ENCODE measurements at regions not wholly inside any gene's neighbourhood (a gene's known extent, or its start where the extent isn't known, plus 50 kb on each side); places are given as distances from the start of the nearest gene placed in this dataset.

DNA sequence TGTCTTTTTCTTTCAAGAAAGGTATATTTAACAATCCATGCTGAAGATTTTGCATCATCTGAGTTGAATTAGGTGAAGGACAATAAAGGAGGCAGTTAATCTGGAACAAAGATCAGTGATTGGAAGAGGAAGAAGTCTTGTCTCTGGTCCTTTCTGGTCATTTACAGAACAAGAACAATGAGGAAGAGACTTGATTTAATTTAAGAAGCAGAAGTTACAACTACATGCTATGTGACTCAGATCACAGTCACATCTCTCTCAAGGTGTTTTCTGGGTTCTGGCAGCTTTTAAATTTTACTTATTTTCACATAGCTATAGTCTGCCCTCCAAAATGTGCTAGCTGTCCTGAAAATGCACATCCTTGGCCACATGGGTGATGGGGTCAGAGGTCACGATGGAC is 53.5 kb upstream of the DEK start:
- Histone ChIP-seq H3K36me3 (ENCODE audit: control insufficient read depth, insufficient read depth, low read length) (no peaks in the 10 kb centered on the region), H3K9me3 (ENCODE audit: control insufficient read depth, insufficient read depth, low read length) (no peaks in the 10 kb centered on the region), H3K4me3 (ENCODE audit: low read length) (no peak overlapping the region), H3K4me1 (ENCODE audit: control insufficient read depth, insufficient read depth, low read length) (no peaks in the 10 kb centered on the region), H3K27me3 (ENCODE audit: control insufficient read depth, insufficient read depth, low read length) (no peaks in the 10 kb centered on the region), H3K27ac (ENCODE audit: low read length) (no peak overlapping the region)
- no CpG with 5 or more reads among the region's 1 CpG for WGBS (ENCODE audit: insufficient coverage, insufficient read length)
- no peak for DNase-seq (ENCODE audit: low read depth, low spot score)

DNA sequence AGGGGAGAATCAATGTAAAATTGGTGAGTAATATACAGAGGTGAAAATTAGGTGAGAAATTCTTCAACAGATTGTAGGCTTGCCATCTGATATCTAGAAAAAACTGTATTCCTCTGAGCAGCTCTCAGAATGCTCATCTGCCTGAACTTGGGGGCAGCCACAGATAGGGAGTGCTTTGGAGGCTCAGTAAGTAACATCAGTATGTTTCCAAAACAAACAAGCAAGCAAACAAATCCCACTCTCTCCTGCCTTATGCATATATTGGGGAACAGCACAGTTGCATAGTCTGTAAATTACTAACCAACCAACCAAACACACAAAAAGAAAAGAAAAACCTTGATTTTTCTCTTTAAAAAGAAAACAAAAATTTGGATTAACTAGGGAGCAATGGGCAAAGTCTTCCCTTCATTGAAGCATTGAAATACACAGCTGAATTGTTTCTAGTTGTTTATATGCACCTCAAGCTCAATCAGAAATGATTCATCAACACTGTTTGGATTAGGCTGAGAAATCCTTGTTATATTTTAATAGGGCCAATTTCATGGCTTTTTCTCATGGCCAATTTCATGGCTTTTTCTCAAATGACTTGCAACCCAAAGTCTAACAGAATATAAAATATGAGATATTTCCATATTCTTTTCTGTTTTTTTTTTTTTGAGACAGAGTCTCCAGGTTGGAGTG is 50.1 kb upstream of the DEK start:
- H3K27me3 ChIP-seq (ENCODE audit: control insufficient read depth, insufficient read depth, low read length), result no peaks in the 10 kb centered on the region
- H3K4me1 ChIP-seq (ENCODE audit: control insufficient read depth, insufficient read depth, low read length), result no peaks in the 10 kb centered on the region
- no peak for DNase-seq (ENCODE audit: low read depth, low spot score)
- H3K4me3 ChIP-seq (ENCODE audit: low read length), result no peak overlapping the region
- H3K36me3 ChIP-seq (ENCODE audit: control insufficient read depth, insufficient read depth, low read length), result no peaks in the 10 kb centered on the region
- H3K9me3 ChIP-seq (ENCODE audit: control insufficient read depth, insufficient read depth, low read length), result no peaks in the 10 kb centered on the region
- no peak overlapping the region for H3K27ac ChIP-seq (ENCODE audit: low read length)
